22Rv1 (cell line): ENCODE measurements at regions not wholly inside any gene's neighbourhood (a gene's known extent, or its start where the extent isn't known, plus 50 kb on each side); places are given as distances from the start of the nearest gene placed in this dataset.

Experiments used
- H3K27ac ChIP-seq: fragments of 450-650 bp; 2 replicates; pipeline ENCODE4 v1.5.1; 2017
- ZFX ChIP-seq: fragments of 450-650 bp; IDR thresholded peaks from 2 replicates; pipeline ENCODE4 v1.6.1; 2017; ENCODE audit warnings: antibody characterized with exemption, borderline replicate concordance
- TF ChIP-seq, protein P1 (sequence below): fragments of 450-650 bp; IDR thresholded peaks from 2 replicates; pipeline ENCODE4 v1.5.1; 2017; ENCODE audit warnings: mild to moderate bottlenecking

DNA sequence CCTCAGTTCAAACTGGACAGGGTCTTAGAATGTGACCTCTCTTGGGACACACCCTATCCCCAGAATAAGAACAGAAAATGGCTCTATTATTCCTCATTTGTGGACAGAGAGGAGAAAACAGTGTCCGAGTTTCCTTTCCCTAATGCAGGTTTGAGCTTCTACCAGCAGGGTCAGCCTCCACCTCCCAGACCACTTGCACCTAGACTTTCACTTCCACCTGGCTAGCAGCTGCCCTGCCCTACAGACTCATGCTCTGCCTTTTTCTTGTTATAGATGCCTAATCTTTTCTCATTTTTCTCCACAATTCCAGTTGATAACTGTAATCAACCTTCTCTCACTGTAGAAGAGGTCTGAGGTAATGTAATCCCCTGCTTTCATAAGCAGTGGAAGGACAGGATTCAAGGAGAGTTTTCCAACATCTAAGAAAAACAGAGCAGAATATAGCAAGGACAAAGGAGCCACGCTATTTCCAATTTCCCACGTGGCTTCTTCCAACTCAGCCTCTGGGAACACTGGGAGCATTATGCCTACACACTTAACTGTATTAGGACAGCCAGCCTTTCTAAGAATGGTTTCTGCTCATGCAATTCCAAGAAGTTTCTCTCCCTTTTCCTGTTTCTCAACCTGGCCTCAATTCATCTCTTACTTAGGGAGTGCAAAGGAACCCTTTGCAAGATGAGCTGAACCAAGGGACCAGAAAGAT, 239.8 kb downstream of the BCL11A start:
- H3K27ac ChIP-seq = no peak overlapping the region
- no peak for TF ChIP-seq ZFX
- TF ChIP-seq, protein P1, sequence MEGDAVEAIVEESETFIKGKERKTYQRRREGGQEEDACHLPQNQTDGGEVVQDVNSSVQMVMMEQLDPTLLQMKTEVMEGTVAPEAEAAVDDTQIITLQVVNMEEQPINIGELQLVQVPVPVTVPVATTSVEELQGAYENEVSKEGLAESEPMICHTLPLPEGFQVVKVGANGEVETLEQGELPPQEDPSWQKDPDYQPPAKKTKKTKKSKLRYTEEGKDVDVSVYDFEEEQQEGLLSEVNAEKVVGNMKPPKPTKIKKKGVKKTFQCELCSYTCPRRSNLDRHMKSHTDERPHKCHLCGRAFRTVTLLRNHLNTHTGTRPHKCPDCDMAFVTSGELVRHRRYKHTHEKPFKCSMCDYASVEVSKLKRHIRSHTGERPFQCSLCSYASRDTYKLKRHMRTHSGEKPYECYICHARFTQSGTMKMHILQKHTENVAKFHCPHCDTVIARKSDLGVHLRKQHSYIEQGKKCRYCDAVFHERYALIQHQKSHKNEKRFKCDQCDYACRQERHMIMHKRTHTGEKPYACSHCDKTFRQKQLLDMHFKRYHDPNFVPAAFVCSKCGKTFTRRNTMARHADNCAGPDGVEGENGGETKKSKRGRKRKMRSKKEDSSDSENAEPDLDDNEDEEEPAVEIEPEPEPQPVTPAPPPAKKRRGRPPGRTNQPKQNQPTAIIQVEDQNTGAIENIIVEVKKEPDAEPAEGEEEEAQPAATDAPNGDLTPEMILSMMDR = no peak

DNA sequence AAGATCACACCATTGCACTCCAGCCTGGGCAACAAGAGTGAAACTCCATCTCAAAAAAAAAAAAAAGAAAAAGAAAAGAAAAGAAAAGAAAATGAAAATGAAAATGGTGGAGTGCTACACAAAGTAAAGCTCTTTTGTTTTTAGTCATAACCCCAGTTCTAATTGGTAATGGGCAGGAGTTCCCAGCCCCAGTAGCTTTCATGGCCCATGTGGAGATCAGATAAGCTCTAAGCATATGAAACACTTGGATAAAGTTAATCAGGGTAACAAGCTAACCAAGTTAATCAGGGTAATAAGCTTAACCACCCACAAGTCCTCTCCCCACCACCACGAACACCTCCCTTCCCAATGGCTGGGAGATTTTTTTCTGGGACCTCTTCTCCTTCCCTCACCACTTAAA, 240.8 kb downstream of the BCL11A start:
- H3K27ac ChIP-seq = no peak overlapping the region
- TF ChIP-seq, protein P1 = no peak
- TF ChIP-seq ZFX = no peak

DNA sequence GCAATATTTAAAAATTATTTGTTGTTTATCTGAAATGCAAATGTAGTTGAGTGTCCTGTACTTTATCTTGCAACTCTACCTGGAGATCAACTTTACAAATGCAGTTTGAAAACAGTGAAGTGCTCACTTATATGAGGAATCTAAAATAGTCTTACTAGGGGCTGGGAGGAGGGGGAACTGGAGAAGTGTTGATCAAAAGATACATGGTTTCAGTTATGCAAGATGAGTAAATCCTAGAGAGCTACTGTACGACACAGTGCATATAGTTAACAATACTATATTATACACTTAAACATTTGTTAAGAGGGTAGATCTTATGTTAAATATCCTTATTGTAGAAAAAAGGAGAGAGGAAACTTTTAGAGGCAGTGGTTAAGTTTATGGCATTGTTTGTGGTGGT, 241.9 kb downstream of the BCL11A start:
- TF ChIP-seq, protein P1 = no peak
- no peak for TF ChIP-seq ZFX
- no peak overlapping the region for H3K27ac ChIP-seq

DNA sequence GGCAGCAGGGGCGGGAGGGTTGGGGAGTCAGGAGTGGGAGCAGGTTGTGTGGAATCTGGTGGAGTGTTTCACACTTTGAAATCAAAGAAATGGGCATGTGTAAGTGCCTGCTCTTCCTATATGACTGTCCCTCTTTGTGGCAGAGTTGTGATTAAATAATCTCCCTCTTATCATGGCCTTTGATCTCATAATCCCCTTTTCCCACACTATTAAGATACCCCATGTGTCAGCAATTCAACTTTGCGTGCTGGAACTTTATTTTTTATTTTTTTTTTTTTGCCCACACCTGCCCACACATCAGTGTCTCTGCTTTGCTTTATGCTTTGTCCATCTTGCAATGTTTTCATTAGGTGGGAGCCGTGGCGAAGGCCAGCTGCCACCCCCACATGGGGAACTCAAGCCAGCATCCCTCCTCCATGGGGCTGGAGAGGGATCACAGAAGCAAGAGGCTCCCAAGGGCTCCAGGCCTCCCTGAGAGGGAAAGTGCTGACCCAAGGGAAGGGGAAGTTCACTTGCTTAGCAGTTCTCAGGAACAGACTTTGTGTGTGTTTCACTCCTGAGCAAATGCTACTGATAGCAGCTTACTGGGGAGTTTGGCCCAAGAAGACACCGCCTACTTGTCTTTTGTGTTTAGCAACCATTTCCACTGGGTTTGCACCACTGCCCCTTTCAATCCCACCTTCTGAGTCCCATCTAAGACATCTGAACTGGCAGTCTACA, 243.4 kb downstream of the BCL11A start:
- TF ChIP-seq ZFX = no peak
- TF ChIP-seq, protein P1 = no peak
- no peak overlapping the region for H3K27ac ChIP-seq

DNA sequence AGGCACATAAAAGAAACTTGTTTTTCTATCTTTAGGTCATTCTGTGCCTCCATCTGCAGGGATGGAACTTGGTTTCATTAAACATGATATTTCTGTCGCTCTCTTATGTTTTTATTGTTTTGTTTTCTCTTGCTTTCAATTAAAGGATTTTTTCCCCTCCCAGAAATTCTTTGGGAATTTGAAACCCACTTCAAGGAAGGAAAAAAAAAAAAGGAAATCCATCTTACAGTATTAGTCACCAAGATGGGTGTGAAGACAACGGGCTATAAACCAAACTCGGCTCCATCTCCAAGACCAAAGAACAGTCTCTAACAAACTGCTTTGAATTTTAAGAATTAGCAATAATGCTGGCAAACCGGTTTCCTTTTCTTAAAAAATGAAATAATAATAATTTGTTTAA, 244.1 kb downstream of the BCL11A start:
- no peak overlapping the region for H3K27ac ChIP-seq

DNA sequence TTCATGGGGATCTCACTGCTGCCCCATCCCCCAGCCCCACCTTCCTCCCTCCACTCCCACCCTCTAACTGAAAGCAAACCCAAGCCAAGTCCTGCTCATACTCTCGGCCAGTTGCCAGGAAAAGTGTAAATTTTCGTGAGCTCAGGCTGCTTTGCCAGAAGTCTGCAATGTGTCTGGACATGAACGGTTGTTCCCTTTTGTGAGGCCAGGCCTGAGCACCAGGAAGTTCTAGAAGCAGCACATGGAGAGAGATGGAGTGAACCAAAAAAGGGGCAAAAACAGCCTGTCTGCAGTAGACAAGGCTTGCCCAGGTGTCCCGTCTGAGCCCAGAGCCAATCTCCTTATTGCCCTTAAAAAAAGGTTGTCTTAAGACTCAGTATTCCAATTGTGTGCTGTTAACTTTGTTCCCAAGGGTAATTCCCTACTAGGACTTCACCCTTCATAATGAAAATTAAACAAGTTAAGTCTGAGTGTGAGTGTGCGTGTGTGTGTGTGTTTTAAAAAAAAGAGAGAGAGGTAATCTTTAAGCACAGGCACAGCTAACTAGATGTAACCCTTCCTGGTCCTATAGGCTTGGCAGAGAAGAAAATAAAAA, 247.1 kb downstream of the BCL11A start:
- no peak overlapping the region for H3K27ac ChIP-seq
- no peak for TF ChIP-seq ZFX
- TF ChIP-seq, protein P1 = no peak

More for the DNA sequence above, 244.1 kb downstream of the BCL11A start:
- TF ChIP-seq, protein P1 = no peak
- TF ChIP-seq ZFX = no peak

DNA sequence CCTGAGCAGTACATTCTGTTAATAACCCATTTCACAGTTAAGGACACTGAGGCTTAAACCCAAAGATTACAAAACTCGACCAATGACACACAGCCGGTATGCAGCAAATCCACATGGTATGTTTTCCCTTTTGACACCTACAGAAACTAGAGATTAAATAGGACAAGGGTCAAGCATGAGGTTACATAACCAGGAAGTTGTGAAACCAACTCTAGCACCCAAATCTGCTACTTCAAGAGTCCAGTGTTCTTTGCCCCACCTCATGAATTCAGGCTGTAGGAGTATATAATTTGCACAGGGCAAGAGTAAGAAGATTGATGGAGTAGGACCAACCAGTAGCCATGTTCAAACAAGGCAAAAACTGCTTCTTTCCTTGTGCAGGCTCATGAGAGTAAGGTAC, 249.8 kb downstream of the BCL11A start:
- no peak overlapping the region for H3K27ac ChIP-seq
- no peak for TF ChIP-seq ZFX
- TF ChIP-seq, protein P1 = no peak
